ENCODE measurements at regions not wholly inside any gene's neighbourhood (a gene's known extent, or its start where the extent isn't known, plus 50 kb on each side); places are given as distances from the start of the nearest gene placed in this dataset.
"Not testable (repeated sequence)": the region's sequence is repeated elsewhere in the genome, so short reads cannot be mapped to it uniquely, and the experiment has no call there.

- DNase-seq = no peak
Measured at GRCh38 chr5:159547466-159548195, 217.3 kb upstream of the IL12B start.

DNA sequence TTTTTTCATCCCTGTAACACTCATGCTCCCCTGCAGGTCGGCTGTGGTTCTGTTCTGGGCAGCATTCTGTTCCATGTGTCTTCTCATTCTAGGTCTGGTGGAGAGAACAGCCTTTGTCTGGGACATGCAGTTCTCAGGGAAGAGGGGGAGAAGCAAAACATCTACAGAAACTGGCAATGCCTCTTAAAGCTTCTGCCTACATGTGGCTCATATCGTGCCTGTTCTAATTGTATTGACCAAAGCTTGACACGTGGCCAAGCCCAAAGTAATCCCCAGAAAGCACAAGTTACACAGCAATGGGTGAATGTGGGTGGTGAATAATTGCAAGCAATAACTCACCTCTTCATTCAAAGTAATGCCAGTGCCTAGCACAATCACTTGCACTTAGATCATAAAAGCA, 218.2 kb upstream of the IL12B start:
- DNase-seq = no peak

DNA sequence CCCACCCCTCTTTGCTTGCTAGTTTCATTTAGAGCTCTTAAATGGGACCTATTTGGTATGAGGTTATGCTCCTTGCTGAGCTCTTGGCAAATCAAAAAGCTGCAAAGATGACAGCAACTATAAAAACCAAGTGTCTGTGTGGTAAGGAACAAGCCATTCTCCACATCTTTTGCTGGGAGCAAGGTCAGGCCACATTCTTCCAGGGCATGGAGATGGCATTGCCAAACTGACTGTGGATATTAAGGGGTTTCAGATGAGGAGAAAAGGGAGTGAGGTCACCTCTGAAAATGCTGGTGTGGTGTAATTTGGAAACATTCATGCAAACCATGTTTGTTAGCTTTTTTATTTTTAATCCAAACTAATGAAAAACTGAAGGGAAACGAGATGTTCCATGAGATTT, 218.8 kb upstream of the IL12B start:
- no peak for DNase-seq

DNA sequence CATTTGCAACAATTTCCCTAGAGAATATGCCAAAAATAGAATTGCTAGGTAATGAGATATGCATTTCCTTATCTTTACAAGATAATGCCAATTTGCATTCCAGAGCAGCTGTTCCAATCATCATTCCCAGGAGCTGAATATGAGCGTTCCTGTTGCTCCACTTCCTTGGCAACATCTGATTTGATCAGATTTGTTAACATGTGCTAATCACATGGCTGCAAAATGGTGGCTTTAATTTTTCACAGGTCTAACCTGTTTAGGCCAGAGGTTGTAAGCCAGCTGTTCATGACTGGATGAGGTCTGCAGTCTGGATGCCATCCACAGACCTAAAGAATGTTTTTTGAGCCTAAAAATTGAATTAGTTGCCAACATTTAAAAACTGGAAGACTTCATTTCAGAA, 220.7 kb upstream of the IL12B start:
- no peak for DNase-seq

- DNase-seq = no peak
Measured at GRCh38 chr5:159552751-159553150, 222.5 kb upstream of the IL12B start.

DNA sequence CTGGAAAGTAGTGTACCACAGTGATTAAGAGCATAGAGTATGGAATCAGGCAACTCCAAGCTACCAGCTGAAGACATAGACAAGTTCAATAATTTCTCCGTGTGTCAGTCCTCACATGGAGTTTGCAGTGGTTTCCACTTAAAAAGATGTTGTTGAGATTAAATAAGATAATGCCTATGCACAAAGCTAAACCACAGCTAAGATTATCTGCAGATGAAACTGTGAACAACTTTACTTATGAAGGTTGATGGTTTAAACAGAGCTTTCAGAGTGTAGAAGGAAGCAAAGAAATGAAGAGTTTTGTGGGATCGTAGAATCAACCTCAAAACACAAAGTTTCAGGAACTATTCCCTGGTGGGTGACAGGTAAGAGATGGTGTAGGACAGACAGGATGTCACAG, 223.5 kb upstream of the IL12B start:
- DNase-seq = no peak

GRCh38 chr5:159555084-159555483, 224.8 kb upstream of the IL12B start:
- DNase-seq = no peak

GRCh38 chr5:159559337-159559736, 229.1 kb upstream of the IL12B start:
- DNase-seq = no peak

DNA sequence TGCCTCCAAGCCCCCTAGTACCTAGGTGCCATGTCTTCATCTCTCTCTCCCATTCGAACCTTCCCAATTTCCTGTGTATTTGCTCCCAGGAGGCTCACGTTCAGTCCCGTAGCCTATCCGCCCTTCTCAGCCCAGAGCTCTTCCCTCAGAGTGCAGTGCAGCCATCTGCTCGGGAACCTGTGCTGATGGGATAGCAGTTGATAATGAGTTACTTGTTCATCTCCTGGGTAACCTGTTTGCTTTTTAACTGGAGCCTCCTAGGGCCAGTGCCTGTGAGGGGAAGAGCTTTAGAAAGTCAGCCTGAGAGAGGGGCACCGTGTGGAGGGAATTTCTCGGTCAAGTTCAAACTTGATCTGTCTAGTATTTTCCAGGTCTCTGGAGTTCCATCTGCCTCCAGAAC, 229.8 kb upstream of the IL12B start:
- DNase-seq = no peak

GRCh38 chr5:159564031-159564430, 233.7 kb upstream of the IL12B start:
- DNase-seq = no peak

GRCh38 chr5:159566832-159567231, 236.5 kb upstream of the IL12B start:
- DNase-seq = no peak

DNA sequence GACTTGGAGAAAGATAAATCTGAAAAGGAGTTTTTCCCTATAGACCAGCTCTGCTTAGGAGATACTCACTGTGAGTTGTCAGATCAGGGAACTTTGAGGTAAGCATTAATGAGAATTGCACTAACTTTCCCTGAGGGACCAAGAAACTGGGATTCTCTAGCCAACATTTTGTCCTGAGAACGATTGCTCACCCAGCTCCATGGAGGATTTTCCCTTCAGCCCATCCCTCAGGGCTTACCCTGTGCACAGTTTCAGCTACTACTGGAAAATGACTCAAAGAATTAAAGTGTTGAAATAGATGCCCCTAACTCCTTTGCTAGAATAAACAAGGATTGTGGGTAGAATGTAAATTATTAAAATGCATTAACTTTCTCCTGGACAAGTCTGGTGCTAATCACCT, 237.2 kb upstream of the IL12B start:
- DNase-seq = no peak

DNA sequence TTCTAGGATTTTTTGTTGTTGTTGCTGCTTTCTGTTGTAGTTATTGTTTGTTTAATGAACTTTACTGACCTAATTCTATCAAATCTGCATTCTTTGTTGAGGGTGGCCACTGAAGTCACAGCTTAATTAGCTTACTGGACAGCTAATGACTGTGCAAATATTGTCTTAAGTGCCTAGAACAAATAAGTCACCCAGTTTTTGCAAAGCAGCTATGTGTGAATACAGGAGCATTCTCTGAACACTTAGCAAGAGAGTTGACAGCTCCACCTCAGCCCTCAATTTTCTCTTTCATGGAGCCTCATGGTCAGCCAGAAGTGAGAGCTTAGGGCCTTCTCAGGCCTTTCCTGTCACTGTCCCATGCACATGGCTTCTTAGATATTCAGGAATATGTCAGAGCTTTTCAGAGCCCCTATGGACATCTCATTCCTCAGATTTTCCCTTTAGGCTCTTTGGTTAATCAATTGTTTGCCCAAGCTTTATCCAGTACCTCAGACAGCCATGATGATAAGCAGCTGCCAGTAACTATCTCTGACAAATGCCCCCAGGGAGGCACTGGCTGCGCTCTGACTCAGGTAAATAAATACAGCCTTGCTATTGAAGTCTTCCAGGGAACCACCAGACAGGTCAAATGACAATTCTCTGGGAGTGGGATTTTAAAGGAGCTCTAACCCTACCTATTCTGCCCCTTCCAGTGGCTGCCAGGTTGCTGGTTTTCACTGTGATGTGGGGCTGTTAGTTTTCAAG, 241.4 kb upstream of the IL12B start:
- peak; percentile 16 for DNase-seq

- no peak for DNase-seq
Measured at GRCh38 chr5:159576902-159577301, 246.6 kb upstream of the IL12B start.

DNA sequence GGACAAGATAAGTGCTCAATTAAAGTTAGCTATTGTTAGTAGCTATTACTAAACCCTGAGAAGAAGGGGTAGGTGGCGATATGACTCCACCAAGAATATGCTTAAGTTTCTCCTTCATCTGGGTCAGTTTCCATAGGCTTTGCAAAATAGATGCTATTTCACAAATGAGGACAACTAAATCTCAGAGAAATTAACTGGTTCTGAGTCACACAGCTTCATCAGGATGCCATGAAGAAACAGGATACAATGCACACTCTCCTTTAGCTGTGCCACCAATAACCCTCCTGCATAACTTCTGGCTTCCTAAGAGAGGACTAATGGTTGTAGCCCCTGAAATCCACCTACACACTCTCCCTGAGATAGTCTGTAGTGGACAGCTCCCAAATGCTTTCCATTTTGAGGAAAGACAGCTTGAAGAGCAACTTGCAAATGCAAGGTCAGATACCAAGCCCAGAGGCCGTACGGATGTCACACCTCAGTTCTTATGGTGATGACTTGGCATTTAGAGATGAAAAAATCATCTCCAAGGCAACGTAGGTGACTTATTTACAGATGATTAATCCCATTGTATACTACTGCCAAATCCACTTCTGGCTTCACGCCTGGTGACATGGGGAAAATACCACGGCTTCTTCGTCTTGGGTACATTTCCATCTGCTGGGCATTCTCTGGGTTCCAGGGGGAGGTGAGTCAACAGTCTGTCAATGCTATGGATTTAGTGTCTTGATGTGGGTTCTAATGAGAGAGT, 251.4 kb upstream of the IL12B start:
- DNase-seq = peak; percentile 1

DNA sequence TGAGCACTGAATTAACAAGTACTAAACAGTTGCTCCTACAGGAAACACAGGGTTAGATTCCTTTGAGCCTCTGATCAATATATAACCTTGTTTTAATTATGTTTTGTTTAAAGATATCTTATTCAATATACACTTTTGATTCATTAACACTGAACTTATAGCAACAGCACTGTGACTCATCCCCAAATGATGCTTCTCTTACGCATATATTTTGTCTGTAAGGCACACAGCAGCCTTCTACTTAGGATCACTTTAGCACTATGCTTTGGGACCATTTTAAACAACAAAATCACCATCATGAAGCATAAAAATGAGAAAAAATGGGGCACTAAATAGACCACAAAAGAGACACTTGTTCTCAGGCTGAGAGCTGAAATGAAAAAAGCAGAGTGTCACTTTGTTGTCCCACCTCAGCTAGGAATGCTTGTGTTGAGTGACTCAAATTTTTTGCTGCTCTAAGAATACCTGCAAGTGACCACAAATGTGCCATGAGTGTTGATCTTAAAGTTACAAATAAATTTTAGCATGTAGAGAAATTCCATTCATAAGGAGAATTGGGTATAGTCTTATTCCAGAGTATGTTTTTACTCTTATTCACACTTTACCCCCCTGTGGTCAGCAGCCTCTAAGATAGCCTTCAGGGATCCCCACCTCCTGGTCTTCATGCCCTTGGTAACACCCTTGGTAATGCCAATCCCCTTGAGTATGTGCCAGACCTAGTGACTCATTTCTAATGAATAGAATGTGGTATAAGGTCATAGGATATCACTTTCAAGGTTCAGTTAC, 252.7 kb upstream of the IL12B start:
- no peak for DNase-seq

DNA sequence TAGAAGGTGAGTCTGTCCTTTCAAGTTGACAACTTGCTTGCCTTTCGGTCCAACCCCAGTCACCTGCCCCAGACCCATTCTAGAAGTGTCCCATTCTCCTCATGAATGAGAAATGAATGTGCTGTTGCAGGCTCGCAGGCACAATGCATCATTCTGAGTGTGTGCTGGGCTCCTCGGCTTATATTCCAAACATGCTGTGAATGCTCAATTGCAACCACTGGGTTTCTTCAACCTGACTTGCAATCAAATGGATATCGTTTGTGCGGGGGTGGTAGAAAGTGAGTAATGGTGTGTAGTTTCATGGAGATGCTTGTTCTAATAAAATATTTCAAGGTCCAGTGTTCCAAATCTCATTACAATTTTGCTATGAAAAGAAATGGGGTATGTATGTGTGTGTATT, 256.6 kb upstream of the IL12B start:
- DNase-seq = no peak

GRCh38 chr5:159588941-159589340, 258.7 kb upstream of the IL12B start:
- no peak for DNase-seq

DNA sequence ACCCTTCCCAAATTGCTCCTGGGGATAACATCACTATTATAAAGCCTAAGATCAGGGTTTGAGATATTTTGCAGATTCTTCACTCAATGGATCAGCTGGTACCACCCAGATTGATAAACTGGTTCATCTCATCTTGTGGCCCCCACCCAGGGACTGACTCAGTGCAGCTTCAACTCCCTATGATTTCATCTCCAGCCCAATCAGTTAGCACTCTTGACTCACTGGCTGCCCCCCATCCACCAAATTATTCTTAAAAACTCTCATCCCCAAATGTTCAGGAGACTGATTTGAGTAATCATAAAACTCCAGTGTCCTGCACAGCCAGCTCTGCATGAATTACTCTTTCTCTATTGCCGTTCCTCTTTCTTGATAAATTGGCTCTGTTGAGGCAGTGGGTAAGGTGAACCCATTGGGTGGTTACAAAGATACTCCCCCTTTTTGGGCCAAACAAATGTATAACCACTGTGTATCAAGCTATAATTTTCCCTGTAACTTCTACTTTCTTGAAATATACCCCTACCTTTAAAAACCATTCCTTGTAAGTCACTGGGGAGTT, 263.3 kb upstream of the IL12B start:
- DNase-seq = no peak

DNA sequence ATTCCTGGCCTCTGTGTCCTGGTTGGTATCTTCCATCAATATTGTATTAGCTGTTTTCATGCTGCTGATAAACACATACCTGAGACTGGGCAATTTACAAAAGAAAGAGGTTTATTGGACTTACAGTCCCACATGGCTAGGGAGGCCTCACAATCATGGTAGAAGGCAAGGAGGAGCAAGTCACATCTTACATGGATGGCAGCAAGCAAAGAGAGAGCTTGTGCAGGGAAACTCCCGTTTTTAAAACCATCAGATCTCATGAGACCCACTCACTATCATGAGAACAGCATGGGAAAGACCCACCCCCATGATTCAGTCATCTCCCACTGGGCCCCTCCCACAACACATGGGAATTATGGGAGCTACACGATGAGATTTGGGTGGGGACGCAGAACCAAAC, 265.3 kb upstream of the IL12B start:
- DNase-seq = not testable (repeated sequence)

- DNase-seq = no peak
Measured at GRCh38 chr5:159601216-159601615, 270.9 kb upstream of the IL12B start.

DNA sequence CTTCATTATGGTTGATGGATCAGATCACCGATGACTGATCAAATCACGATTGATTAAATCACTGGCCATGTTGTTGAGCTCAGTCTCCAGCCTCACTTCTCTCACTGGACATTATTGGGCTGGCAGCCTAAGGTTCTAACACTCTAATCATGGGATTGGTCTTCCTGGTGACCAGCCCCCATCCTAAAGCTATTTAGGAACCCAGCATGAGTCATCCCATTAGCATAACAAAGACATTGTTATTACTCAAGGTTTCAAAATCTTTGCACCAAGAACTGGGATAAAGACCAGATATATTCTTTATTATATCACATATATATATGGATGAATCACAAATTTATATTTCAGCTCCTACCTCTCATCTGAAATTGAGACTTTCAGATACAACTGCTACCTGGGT, 272.1 kb upstream of the IL12B start:
- no peak for DNase-seq

- DNase-seq = no peak
Measured at GRCh38 chr5:159605585-159605984, 275.3 kb upstream of the IL12B start.

All from NCI-H1417 treated with DMSO at 0.1 percent for 48 hours (cell line).